OCI-LY1 (cell line): ENCODE measurements at regions not wholly inside any gene's neighbourhood (a gene's known extent, or its start where the extent isn't known, plus 50 kb on each side); places are given as distances from the start of the nearest gene placed in this dataset.

Experiments used
- CTCF ChIP-seq: fragments of 200-600 bp; sonication (generic), shearing (Covaris generic); IDR thresholded peaks from 2 replicates; pipeline ENCODE4 v1.5.1; 2017; ENCODE audit warnings: mild to moderate bottlenecking, antibody characterized with exemption, low read length, moderate library complexity, mixed read lengths
- EZH2 ChIP-seq: fragments of 200-600 bp; sonication (generic), shearing (Covaris generic); IDR thresholded peaks from 2 replicates; pipeline ENCODE4 v1.8.0; 2017; ENCODE audit warnings: borderline replicate concordance, mixed run types, mild to moderate bottlenecking, antibody characterized with exemption, low read length, moderate library complexity, mixed read lengths

- no peak for TF ChIP-seq CTCF
- no peak for TF ChIP-seq EZH2
Observed at GRCh38 chr16:54342966-54343365, 56.4 kb upstream of the IRX3 start.
